ENCODE measurements at regions not wholly inside any gene's neighbourhood (a gene's known extent, or its start where the extent isn't known, plus 50 kb on each side); places are given as distances from the start of the nearest gene placed in this dataset.

- TF ChIP-seq CTCF (IDR thresholded peaks at IDR 0.05; ENCODE audit: insufficient read depth, low read length, poor library complexity, severe bottlenecking) (no peak), EZH2phosphoT487 (conservative IDR thresholded peaks at IDR 0.05; ENCODE audit: low read length) (no peak)
These were observed 980.6 kb downstream of the REEP3 start for GRCh38 chr10:64501807-64502206.
